ENCODE measurements at regions not wholly inside any gene's neighbourhood (a gene's known extent, or its start where the extent isn't known, plus 50 kb on each side); places are given as distances from the start of the nearest gene placed in this dataset.

DNA sequence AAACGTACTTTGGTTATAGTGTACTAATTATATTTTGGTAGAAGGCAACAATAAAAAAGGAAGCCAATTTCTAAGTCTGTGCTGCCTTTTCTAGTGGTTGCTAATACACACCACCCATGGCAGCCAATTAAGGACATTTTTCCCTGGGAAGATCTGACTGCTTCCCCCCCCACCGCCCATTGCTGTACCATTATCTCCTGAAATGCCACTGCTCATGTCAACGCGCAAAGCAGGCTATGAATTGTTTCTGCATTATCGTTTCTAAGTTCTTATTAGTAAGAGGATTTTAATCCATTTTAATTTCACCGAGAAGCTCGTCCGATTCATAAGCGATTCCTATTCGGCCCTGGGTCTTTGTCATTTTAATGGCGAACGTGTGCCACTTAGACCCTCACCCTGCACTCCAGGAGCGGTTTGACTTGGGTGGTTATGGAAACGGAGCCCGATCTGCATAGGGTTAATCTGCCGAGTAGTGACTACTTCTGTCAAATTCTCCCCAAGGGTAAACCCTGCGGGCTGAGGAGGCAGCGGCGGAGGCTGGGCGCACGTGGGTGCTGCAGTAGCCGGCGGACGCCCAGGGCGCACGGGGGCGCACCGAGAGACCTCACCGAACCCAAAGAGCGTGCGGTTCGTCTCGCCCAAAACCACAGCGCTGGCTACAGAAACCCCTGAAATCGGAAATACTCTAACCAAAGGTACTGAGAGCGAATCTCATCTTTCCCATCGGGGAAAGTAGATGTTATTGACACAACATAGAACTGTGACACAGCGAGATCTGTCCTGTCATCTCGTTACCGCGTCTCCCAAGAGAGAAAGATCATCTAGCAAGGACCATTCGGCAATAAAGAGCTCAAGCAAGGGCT is 55.8 kb upstream of the SHC3 start:
- ATAC-seq (no peak), DNase-seq (peak in 1 of 4 donors; percentile 17)
- no peak overlapping the region for H3K27ac ChIP-seq
- no peaks in the 10 kb centered on the region for H3K27me3 ChIP-seq
- H3K4me3 ChIP-seq, result no peak overlapping the region
- no peaks in the 10 kb centered on the region for H3K36me3 ChIP-seq (replicated peaks in 1 of 2; ENCODE audit: insufficient read depth in 1 of 2, low read depth in 2 of 2)
- intact Hi-C loops (cut with DNase I), result no loop called here
- 11 to 21% methylated on average over 38 to 42 of the region's 42 CpGs for WGBS, 2 donors
- TF ChIP-seq, protein P1, sequence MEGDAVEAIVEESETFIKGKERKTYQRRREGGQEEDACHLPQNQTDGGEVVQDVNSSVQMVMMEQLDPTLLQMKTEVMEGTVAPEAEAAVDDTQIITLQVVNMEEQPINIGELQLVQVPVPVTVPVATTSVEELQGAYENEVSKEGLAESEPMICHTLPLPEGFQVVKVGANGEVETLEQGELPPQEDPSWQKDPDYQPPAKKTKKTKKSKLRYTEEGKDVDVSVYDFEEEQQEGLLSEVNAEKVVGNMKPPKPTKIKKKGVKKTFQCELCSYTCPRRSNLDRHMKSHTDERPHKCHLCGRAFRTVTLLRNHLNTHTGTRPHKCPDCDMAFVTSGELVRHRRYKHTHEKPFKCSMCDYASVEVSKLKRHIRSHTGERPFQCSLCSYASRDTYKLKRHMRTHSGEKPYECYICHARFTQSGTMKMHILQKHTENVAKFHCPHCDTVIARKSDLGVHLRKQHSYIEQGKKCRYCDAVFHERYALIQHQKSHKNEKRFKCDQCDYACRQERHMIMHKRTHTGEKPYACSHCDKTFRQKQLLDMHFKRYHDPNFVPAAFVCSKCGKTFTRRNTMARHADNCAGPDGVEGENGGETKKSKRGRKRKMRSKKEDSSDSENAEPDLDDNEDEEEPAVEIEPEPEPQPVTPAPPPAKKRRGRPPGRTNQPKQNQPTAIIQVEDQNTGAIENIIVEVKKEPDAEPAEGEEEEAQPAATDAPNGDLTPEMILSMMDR (IDR thresholded peaks at IDR 0.05), result no peak
- TF ChIP-seq POLR2A (IDR thresholded peaks at IDR 0.05), result no peak
- no peaks in the 10 kb centered on the region for H3K9me3 ChIP-seq
- peaks cover 5% of the 10 kb centered on the region for H3K4me1 ChIP-seq

DNA sequence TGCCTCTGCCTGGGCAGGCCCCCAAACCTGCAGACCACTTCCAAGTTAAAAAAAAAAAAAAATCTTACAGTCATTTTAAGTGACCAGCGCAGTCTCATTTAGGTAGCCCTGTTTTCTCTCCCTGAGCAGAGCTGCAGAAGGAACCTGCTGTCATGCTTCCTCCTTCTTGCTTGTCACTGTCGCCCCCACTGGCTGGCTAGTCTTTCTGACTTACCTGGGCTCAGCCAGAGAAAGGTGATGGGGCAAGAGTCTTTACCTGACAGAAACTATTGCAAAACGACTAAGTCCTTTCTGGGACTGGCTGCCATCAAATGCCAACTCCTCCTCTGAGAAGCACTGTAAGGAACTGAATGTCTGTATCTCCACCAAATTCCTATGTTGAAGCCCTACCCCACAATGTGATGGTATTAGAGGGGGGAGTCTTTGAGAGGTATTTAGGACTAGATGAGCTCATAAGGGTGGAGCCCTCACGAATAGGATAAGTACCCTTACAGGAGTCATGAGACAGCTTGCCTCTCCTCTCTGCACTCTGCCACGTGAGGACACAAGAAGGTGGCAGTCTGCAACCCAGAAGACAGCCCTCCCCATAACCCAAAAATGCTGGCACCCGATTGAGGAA is 58.4 kb upstream of the SHC3 start:
- intact Hi-C loops (cut with DNase I), result no loop called here
- H3K27ac ChIP-seq, result no peak overlapping the region
- TF ChIP-seq POLR2A (IDR thresholded peaks at IDR 0.05), result no peak
- TF ChIP-seq, protein P1 (IDR thresholded peaks at IDR 0.05), result no peak
- H3K9me3 ChIP-seq, result no peaks in the 10 kb centered on the region
- no peak for ATAC-seq
- no peaks in the 10 kb centered on the region for H3K36me3 ChIP-seq (replicated peaks in 1 of 2; ENCODE audit: insufficient read depth in 1 of 2, low read depth in 2 of 2)
- 67 to 72% methylated on average over 6 of the region's 6 CpGs for WGBS, 2 donors
- H3K4me3 ChIP-seq, result no peak overlapping the region
- H3K27me3 ChIP-seq, result no peaks in the 10 kb centered on the region
- H3K4me1 ChIP-seq, result peaks cover 5% of the 10 kb centered on the region
- DNase-seq, result no peak

DNA sequence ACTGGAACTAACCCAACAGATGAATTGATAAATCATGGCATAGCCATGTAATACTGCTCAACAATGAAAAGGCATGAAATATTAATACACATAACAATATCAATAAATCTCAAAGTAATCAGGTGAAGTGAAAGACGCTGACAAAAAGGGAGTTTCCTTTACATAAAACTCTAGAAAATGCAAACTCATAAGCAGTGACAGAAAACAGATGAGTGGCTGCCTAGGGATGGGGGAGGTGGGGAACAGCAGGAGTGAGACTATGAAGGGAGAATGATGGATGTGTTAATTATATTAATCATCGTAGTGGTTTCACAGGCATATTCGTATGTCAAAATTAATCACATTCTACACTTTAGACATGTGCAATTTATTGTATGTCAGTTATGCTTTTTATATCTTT is 59.8 kb upstream of the SHC3 start:
- Histone ChIP-seq H3K27ac (no peak overlapping the region), H3K9me3 (no peaks in the 10 kb centered on the region), H3K4me1 (peaks cover 5% of the 10 kb centered on the region), H3K36me3 (replicated peaks in 1 of 2; ENCODE audit: insufficient read depth in 1 of 2, low read depth in 2 of 2) (no peaks in the 10 kb centered on the region), H3K27me3 (no peaks in the 10 kb centered on the region), H3K4me3 (no peak overlapping the region)
- TF ChIP-seq, protein P1 (IDR thresholded peaks at IDR 0.05), result no peak
- no peak for TF ChIP-seq POLR2A (IDR thresholded peaks at IDR 0.05)
- no peak for DNase-seq
- intact Hi-C loops (cut with DNase I), result no loop called here
- 80 to 86% methylated on average over 3 of the region's 3 CpGs for WGBS, 2 donors
- ATAC-seq, result no peak

GRCh38 chr9:89243296-89244061 is 64.9 kb upstream of the SHC3 start:
- Histone ChIP-seq H3K4me3 (no peak overlapping the region), H3K36me3 (replicated peaks in 1 of 2; ENCODE audit: insufficient read depth in 1 of 2, low read depth in 2 of 2) (no peaks in the 10 kb centered on the region), H3K27ac (no peak overlapping the region), H3K27me3 (no peaks in the 10 kb centered on the region), H3K9me3 (no peaks in the 10 kb centered on the region), H3K4me1 (no peaks in the 10 kb centered on the region)
- intact Hi-C loops (cut with DNase I), result no loop called here
- WGBS, 2 donors, result 71 to 73% methylated on average over 8 of the region's 8 CpGs
- no peak for TF ChIP-seq POLR2A (IDR thresholded peaks at IDR 0.05)
- TF ChIP-seq, protein P1 (IDR thresholded peaks at IDR 0.05), result no peak
- ATAC-seq, result no peak
- no peak for DNase-seq
